AG09319 (cell line): ENCODE measurements at regions not wholly inside any gene's neighbourhood (a gene's known extent, or its start where the extent isn't known, plus 50 kb on each side); places are given as distances from the start of the nearest gene placed in this dataset.

ENCODE experiments used
- DNase-seq: peaks from one replicate; pipeline ENCODE4 v3.0.0-alpha.2; 2010; ENCODE audit warnings: low read depth; ENCODE audit errors: extremely low read depth
- CTCF ChIP-seq: IDR thresholded peaks from 2 replicates; pipeline ENCODE4 v1.5.1; 2011; ENCODE audit warnings: low read depth, mild to moderate bottlenecking, inconsistent platforms, low read length, moderate library complexity

- no peak for TF ChIP-seq CTCF
- no peak for DNase-seq
These were observed 303.7 kb downstream of the GPAT3 start for GRCh38 chr4:83839615-83840014.

- no peak for DNase-seq
- TF ChIP-seq CTCF = no peak
These were observed 301.9 kb downstream of the GPAT3 start for GRCh38 chr4:83837614-83838308.

GRCh38 chr4:83833920-83834319 is 298.0 kb downstream of the GPAT3 start:
- no peak for TF ChIP-seq CTCF
- no peak for DNase-seq

- no peak for DNase-seq
- no peak for TF ChIP-seq CTCF
These were observed 296.4 kb downstream of the GPAT3 start for GRCh38 chr4:83832110-83832825.

- TF ChIP-seq CTCF = no peak
- DNase-seq = no peak
These were observed 295.7 kb downstream of the GPAT3 start for GRCh38 chr4:83831588-83831987.

GRCh38 chr4:83830138-83830888 is 294.4 kb downstream of the GPAT3 start:
- TF ChIP-seq CTCF = no peak
- no peak for DNase-seq

- TF ChIP-seq CTCF = no peak
- no peak for DNase-seq
These were observed 292.7 kb downstream of the GPAT3 start for GRCh38 chr4:83828601-83829000.
